Transverse colon (tissue), 3 donors: ENCODE measurements at regions not wholly inside any gene's neighbourhood (a gene's known extent, or its start where the extent isn't known, plus 50 kb on each side); places are given as distances from the start of the nearest gene placed in this dataset.

ENCODE experiments used
- CTCF ChIP-seq, 5 experiments: fragments of 200-600 bp in 3 of 5; fragments of 450-650 bp in 2 of 5; sonication (generic) in 3 of 5; IDR thresholded peaks; 1 replicate in 2 of 5; 2 replicates in 3 of 5; pipeline ENCODE4 v1.5.1; 2016 to 2017; ENCODE audit warnings: antibody characterized with exemption in 5 of 5, inconsistent platforms in 3 of 5, mild to moderate bottlenecking in 2 of 5, moderate library complexity in 1 of 5
- EP300 ChIP-seq: sonication (generic); formaldehyde crosslinking; IDR thresholded peaks from one replicate; pipeline ENCODE4 v1.6.1; 2017; ENCODE audit warnings: antibody characterized with exemption, low read depth

GRCh38 chr17:72563952-72564351 is 443.1 kb downstream of the SOX9 start:
- no peak for TF ChIP-seq EP300
- TF ChIP-seq CTCF (IDR thresholded peaks at IDR 0.05) = no peak
